GM18907 (cell line): ENCODE measurements at regions not wholly inside any gene's neighbourhood (a gene's known extent, or its start where the extent isn't known, plus 50 kb on each side); places are given as distances from the start of the nearest gene placed in this dataset.
"Not testable (repeated sequence)": the region's sequence is repeated elsewhere in the genome, so short reads cannot be mapped to it uniquely, and the experiment has no call there.

Experiments used
- ATAC-seq: cut with Tn5 transposase; IDR thresholded peaks from one replicate; pipeline ENCODE4 v1.9.1; 2021; ENCODE audit warnings: mild to moderate bottlenecking, moderate library complexity; ENCODE audit not compliant: unreplicated experiment

DNA sequence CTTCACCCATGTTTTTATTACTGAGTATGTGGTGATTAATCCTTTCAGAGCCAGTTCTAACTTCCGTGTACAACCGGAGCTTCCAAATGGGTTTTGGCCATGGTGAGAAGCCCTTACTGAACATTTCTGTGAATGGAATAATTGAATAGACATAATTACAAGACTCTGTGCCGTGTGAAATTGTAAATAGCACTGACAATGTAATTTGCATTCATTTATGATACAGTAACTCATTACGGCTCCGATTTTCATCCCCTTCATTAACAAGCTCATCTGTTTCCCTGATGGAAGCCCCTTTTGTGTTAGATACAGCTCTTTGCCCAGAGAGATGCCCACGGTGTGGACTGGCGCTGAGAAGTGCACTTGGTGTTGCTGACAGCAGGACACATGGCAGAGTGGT is 891.0 kb downstream of the AACS start:
- ATAC-seq = no peak

DNA sequence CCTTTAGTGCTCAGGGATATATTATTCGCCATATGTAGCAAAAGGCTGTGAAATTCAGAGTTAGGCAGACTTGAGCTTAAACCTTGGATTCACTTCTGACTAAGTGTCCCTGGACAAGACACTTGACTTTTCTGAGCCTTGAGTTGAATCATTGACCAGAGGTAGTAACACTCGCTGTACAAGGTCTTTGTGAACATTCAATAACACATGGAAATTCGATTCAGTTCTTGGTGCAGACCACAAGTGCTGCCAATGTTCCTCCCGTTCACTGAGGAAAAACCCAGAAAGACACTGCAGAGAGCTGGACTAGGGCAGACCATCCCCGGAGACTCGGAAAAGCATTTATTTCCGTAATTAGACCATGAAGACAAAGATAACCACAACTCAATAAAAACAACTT is 901.4 kb downstream of the AACS start:
- no peak for ATAC-seq

DNA sequence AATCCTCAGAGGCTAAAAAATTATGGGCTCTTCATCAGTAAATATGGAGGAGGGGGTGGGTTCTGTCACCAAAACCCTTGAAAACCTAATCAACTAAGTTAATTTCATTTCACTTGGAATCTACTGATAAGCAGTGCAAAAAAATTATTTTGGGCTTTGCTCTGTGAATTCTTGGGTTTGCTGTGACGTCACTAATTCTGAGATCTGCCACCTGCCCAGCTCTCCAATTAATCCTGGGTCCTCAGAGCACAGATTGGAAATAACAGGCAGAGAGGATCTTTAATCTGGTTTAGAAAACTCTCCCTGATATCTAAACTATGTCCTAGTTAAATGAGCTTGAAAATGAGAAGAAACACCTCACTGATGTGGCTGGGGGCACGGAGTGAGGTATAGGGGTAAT is 903.2 kb downstream of the AACS start:
- ATAC-seq = no peak

- no peak for ATAC-seq
These were observed 906.7 kb downstream of the AACS start for GRCh38 chr12:125971981-125972380.

DNA sequence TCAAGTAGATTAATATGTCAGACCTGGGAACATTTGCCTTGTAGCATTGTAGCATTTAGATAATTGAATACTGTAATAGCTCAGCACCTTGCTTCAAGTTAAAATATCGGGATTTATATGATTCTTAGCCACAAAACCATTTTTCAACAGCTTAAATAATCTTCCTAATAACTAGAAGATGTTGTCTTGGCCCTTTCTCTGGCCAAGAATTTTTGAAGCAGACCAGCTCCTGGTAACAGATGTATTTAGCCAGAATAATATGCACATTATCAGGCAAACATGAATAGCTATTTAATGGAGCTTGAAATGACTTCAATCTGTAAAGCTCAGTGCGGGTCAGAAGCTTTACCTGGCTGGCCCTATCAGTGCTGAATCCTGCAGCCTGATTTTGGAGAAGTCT is 913.1 kb downstream of the AACS start:
- ATAC-seq = no peak

- ATAC-seq = no peak
These were observed 916.5 kb downstream of the AACS start for GRCh38 chr12:125981610-125982253.

DNA sequence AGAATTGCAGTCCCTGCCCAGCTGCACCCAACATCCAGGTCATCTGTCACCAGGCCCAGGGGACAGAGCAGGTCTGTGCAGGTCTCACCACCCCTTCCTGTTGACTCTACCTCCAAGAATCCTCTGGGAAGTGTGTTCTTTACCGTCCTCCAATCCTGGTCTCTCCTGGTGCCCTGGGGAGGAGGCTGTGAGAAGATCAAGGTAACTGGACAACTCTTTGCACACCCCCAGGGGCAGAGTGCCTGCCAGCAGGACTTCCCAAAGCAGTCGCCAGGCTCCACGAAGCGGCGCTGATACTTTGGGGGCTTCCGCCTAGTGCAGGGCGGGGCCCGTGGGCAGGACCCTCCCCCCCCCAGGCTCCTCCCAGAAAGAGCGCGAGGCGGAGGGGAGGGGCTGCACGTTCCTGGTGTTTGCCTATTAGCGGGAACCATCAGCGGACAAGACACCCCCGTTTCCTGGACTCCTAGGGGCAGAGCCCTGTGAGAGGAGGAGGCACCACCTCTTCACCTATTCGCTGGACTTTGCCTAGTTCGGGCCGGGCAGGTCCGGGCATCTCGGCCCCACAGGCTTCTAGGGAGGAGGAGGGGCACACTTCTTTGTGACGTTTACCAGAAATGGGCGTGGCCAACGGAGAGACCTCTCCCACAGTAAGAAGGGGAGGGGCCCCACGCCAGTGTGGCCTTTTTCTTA is 918.0 kb downstream of the AACS start:
- no peak for ATAC-seq

GRCh38 chr12:125983784-125984500 is 918.7 kb downstream of the AACS start:
- ATAC-seq = no peak

- ATAC-seq = no peak
These were observed 923.3 kb downstream of the AACS start for GRCh38 chr12:125988545-125988944.

DNA sequence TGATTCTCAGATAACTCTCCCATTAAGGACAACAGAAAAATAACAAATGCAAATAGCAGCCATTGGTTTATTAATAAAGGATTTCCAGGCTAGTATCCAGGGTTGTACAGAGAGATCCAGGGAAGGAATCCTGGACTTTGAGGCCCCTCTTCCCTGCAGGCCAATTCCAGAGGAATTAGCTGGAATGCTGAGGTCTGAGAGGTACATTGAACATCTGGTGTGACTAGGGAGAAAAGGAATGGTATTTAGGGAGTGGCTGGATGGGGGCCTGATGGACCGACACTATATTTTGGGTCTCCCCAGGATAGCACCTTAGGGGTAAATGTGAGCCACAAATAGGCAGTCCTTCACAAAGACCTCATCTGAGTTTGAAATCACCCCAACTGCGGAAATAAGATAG is 924.5 kb downstream of the AACS start:
- no peak for ATAC-seq

DNA sequence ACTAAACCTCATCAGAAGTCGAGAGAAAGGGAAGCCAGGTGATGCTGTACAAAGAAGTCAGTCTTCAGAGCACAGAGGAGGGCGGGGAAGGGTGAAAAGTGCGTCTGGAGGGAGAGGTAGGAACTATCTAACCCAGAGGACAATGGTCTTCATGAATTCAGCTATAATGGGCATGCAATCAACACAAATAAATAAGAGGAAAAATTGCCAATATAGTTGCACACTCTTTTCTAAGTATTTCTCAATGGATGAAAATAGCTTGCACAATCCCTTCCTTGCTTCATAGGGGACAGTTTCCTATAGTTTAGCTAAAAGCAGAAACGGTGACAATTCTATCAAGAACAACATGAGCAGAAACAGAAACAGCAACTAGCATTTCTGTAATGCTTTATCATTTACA is 931.2 kb downstream of the AACS start:
- no peak for ATAC-seq

DNA sequence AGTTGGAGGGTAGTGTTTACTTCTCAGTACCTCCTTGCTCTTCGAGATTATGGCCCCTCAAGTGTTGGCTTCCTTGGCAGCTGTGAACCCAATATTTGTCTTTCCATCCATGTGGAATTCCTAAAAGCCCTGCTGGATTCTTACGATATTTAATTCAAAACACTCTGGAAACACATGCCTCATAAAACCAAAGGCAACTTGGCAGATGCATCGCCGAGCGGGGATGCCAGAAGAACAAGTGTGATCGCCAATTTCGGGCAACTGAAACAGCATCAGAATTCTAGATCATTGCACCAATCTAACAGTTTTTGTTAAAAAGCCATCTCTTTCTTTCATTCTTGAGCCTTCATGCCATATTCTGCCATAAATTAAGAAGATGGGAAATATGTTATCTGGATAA is 934.4 kb downstream of the AACS start:
- no peak for ATAC-seq

DNA sequence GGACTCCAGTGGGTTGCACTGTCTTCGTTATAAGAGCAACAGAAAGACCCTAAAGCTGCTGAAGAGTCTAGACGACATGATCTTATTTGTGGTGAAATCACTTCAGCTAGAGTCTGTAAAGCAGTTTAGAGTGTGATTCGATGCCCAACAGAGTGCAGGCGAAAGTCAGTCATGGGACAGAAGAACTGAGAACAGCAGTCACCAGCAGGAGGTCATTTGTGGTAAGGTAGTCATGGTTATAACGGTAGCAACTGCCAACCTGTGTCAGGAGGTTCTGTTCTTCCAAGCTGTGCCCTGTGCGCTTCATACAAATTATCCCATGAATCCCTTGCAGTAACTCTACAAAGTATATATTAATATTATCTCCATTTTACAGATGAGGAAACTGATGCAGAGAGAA is 954.1 kb downstream of the AACS start:
- no peak for ATAC-seq

DNA sequence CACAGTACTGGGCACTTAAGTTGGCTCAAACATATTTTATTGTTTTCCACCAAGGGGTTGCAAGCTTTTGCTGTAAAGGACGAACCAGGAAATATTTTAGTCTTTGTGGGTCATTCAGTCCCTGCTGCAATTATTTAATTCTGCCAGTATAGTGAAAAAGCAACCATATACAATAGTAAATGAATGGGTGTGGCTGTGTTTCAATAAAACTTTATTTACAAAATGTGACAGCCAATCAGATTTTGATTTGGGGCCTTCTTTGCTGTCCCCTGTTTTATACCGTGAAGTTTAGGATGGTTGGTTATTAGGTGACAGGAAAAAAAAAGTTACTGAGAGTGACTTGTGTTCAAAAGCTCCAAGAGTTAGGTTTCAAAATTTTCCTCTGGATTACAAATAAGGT is 956.4 kb downstream of the AACS start:
- ATAC-seq = no peak

DNA sequence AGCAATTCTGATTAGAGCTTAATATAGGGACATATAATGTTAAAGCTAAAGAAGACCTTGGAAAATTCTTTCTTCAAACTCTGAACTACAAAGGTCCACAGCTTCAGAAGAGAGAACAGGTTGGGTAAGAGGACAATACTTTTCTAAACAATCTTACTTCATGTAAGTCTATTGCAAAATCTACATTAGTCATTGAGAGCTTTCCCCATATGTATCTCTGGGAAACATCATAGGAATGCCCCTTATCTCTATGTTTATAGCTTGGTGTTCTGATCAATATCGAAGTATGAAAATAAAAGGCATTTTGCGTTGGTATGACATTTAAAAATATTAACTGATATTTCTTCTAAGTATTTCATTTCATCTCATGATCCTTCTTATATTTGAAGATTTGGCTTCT is 962.6 kb downstream of the AACS start:
- no peak for ATAC-seq

GRCh38 chr12:126030573-126030972 is 965.3 kb downstream of the AACS start:
- ATAC-seq = no peak

DNA sequence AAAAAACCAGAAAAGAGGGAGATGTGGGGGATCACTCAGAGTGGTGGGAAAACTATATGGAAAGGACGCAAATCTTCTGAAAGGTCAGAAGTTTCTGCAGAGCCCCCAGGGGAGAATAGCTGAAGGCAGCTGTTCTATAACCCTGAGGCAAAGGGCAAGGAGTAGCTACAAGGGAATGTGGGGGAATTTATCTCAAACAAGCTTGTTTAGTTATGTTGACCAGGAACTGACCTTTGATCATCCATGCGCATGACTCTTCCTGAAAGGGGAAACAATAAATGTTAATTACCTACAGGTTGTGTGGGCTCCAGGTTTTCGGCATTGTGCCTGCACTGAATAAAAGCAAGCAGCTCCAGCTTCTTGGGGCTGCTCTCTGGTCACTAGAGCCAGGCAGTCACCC is 968.5 kb downstream of the AACS start:
- no peak for ATAC-seq

DNA sequence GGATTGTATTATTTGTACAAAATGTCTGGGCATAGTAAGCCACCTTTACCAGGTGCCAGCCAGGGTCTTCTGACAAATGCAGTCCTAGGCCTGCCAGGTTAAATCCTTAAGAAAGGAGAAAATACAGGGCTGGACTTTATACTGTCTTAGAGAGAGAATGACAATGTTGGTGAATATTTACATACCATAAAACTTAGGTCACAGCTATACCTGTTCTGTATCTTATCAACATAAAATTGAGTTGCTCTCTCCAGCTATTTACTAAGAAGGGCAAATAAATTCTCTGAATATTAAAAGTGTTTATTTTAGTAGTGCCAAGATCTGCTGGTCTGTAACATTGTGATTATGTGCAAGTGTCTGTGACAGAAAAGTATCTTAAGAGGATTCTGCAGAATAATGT is 971.1 kb downstream of the AACS start:
- no peak for ATAC-seq

DNA sequence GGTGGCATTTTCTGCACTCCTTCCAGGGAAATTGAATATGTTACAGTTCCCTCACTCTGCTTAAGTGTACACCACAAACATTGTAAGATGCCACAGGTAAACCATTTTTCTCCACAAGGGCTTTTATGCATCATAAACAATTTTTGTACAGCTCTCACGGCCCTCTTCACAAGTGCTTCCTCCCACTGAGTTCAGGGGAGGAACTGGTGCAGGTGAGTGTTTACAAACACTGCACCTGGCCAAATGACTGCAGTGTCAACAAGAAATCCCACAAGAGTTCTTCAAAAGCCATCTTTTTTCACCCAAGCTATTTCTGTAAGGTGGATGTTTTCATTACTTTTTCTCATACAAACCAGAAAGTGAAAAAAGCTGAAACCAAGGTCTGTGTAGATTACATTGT is 973.2 kb downstream of the AACS start:
- ATAC-seq = no peak

DNA sequence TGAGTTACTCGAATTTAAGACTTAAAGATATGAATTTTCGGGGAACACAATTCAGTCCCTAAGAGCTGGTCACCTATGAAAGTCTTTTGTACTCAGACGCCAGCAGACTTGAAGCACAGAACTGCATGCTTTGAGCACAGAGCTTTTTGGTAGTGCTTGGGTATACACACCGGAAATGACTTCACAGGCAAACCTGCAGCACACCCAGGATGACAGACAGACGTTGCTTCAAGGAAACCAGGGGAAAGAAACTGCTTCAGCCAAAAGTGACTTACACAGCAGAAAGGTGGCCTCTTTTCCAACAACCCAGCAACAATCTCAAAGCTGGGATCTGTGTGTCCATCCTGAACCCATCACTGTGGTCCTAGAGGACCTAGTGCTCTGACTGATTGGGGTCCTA is 975.1 kb downstream of the AACS start:
- ATAC-seq = no peak

- no peak for ATAC-seq
These were observed 977.1 kb downstream of the AACS start for GRCh38 chr12:126042286-126042685.

GRCh38 chr12:126049501-126049900 is 984.3 kb downstream of the AACS start:
- not testable (repeated sequence) for ATAC-seq
